Adrenal gland (tissue), 9 donors: ENCODE measurements at regions not wholly inside any gene's neighbourhood (a gene's known extent, or its start where the extent isn't known, plus 50 kb on each side); places are given as distances from the start of the nearest gene placed in this dataset.
A peak's percentile ranks its signal among the peaks of the same experiment; 100 is the strongest.

ENCODE experiments used
- DNase-seq, 7 donors: peaks; one replicate each; pipeline ENCODE4 v3.0.0-alpha.2; 2019 to 2020
- H3K27ac ChIP-seq, 5 donors: fragments of 200-600 bp; sonication (generic) in 4 of 5; 1 replicate in 3 of 5; 2 replicates in 2 of 5; pipeline versions ENCODE4 v1.5.1 to v1.8.0; 2016 to 2020; ENCODE audit warnings: mild to moderate bottlenecking in 1 of 5
- H3K27me3 ChIP-seq: fragments of 200-600 bp; 2 replicates; pipeline ENCODE4 v1.8.0; 2021
- H3K36me3 ChIP-seq, 2 donors: fragments of 200-600 bp; replicated peaks in 1 of 2; 1 replicate in 1 of 2; 2 replicates in 1 of 2; pipeline versions ENCODE4 v1.5.1 to v1.8.0; 2018 to 2022
- H3K4me1 ChIP-seq, 2 donors: fragments of 200-600 bp; replicated peaks in 1 of 2; 1 replicate in 1 of 2; 2 replicates in 1 of 2; pipeline versions ENCODE4 v1.5.1 to v1.8.0; 2018 to 2021
- H3K4me3 ChIP-seq, 4 donors: fragments of 200-600 bp; sonication (generic) in 3 of 4; one replicate each; pipeline ENCODE4 v1.5.1; 2016 to 2018
- H3K9me3 ChIP-seq, 3 donors: fragments of 200-600 bp; sonication (generic) in 1 of 3; replicated peaks in 1 of 3; 1 replicate in 2 of 3; 2 replicates in 1 of 3; pipeline versions ENCODE4 v1.5.1 to v1.8.0; 2016 to 2021
- POLR2A ChIP-seq, 2 donors: fragments of 450-650 bp; IDR thresholded peaks; one replicate each; pipeline ENCODE4 v1.6.1; 2017; ENCODE audit warnings: antibody characterized with exemption in 2 of 2, mild to moderate bottlenecking in 2 of 2, moderate library complexity in 1 of 2
- WGBS, 4 donors: extraction: QIAGEN DNeasy Blood & Tissue Kit in 2 of 4; methylation state at CpG; one replicate each; pipeline versions ENCODE4 v1.1.5 to v1.1.7; 2013 to 2017; 5-methylcytosine and 5-hydroxymethylcytosine counted together
- intact Hi-C, 2 donors: fragments of 100-400 bp; cut with DNase I; formaldehyde crosslinking; loops; one replicate each; pipeline versions ENCODE4 v1.14.1 to v1.15.0; 2022 to 2023
- TF ChIP-seq, protein P1 (sequence below), 6 experiments: fragments of 450-650 bp in 4 of 6; fragments of 200-600 bp in 2 of 6; sonication (generic) in 1 of 6; IDR thresholded peaks; 1 replicate in 5 of 6; 2 replicates in 1 of 6; pipeline versions ENCODE4 v1.5.1 to v1.8.0; 2016 to 2021; ENCODE audit warnings: antibody characterized with exemption in 6 of 6, mild to moderate bottlenecking in 2 of 6, moderate library complexity in 1 of 6
- donor health status: healthy with polysubstance abuse.
- donor health status: Bipolar disorder and iron deficiency.
- donor health status: DM: yes; HTN: yes; CAD: no.
- donor health status: DM: no; HTN: no; CAD: no.
- donor health status: DM: no; HTN: no; CAD: no.

DNA sequence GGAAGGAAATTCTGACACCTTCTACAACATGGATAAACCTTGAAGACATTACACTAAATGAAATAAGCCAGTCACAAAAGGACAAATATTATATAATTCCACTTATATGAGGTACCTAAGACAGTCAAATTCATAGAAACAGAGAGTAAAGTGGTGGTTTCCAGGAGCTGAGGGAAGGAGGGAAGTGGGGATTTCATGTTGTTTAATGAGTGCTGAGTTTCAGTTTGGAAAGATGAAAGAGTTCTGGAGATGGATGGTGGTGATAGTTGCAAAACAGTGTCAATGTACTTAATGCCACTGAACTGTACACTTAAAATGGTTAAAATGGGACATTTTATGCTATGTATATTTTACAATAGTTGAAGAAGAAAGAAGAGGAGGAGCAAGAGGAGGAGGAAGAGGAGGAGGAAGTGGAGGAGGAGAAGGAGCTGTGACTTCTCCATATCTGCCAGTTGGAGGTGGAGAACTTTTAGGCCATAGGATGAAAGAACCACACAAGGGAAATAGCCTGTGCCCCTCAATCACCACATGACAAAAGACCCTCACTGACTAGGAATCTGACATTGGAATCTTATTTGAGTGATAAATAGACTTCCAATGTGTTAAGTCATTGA lies 55.3 kb upstream of the LGALSL start:
- intact Hi-C loops = loop anchor here in 1 of 2 donors (10.0 kb wide), 1 partner anchor 64 kb away; no protein-coding TSS in a partner anchor
- DNase-seq = no peak
- Histone ChIP-seq H3K4me1 (peaks cover 28 to 31% of the 10 kb centered on the region in 2 donors), H3K27me3 (no peaks in the 10 kb centered on the region), H3K9me3 (no peaks in the 10 kb centered on the region), H3K36me3 (no peaks in the 10 kb centered on the region), H3K4me3 (no peak overlapping the region), H3K27ac (no peak overlapping the region)
- TF ChIP-seq POLR2A (IDR thresholded peaks at IDR 0.05) = no peak
- TF ChIP-seq, protein P1, sequence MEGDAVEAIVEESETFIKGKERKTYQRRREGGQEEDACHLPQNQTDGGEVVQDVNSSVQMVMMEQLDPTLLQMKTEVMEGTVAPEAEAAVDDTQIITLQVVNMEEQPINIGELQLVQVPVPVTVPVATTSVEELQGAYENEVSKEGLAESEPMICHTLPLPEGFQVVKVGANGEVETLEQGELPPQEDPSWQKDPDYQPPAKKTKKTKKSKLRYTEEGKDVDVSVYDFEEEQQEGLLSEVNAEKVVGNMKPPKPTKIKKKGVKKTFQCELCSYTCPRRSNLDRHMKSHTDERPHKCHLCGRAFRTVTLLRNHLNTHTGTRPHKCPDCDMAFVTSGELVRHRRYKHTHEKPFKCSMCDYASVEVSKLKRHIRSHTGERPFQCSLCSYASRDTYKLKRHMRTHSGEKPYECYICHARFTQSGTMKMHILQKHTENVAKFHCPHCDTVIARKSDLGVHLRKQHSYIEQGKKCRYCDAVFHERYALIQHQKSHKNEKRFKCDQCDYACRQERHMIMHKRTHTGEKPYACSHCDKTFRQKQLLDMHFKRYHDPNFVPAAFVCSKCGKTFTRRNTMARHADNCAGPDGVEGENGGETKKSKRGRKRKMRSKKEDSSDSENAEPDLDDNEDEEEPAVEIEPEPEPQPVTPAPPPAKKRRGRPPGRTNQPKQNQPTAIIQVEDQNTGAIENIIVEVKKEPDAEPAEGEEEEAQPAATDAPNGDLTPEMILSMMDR (IDR thresholded peaks at IDR 0.05) = no peak

DNA sequence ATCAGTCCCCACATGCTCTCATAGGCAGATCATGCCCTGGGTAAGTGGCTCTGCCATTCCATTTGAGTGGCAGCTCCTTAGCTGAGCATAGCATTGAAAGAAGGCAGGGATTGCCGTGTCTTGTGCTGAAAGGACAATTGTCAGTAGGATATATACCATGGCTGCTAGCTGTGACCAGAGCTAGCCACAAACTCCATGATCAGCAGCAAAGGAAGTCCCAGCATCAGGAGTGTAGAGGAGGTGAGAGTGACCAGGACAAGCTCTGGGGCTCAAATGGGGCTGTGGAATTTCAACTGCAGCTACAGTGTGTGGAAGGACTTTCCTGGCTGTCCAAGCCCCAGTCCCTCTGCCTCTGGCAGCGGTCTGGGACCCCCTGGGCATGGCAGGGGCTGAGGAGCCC lies 54.4 kb upstream of the LGALSL start:
- DNase-seq = no peak
- Histone ChIP-seq H3K4me1 (peaks cover 35 to 40% of the 10 kb centered on the region in 2 donors), H3K27me3 (no peaks in the 10 kb centered on the region), H3K9me3 (no peaks in the 10 kb centered on the region), H3K27ac (peak overlapping the region in 1 of 5 donors; percentile 78), H3K4me3 (no peak overlapping the region), H3K36me3 (no peaks in the 10 kb centered on the region)
- TF ChIP-seq, protein P1 (IDR thresholded peaks at IDR 0.05) = no peak
- TF ChIP-seq POLR2A (IDR thresholded peaks at IDR 0.05) = no peak
- intact Hi-C loops = loop anchor here in 1 of 2 donors (10.0 kb wide), 1 partner anchor 65 kb away; no protein-coding TSS in a partner anchor
- WGBS, 4 donors = 95 to 100% (median 99%) methylated on average over 2 of the region's 2 CpGs

DNA sequence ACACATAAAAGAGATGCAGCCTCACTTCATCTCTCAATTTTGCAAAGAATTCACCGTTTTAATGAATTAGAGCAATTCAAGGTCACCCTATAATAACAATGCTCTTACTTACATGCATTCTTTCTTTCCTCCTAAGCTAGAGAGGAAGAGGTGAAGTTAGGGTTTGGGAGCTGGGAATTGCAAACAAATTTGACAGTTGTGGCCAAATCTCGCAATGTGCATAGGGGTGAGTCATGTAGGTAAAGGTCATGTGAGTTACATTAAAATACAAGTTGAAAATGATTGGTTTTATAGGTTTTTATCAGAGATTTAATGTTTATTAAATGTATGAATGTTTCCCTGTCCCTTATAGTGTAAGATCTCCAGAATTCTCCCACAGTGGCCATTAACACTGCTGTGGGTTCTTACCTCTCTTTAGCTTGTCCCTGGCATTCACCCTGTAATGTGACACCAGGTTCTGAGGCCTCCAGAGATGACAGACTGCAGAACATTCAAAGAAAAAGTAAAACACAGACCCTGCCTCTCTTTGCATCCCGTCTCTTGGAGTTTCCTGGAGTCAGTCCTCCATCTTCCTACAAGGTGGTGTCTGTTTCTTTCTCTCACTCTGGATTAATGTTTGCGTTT lies 53.7 kb upstream of the LGALSL start:
- 44 to 53% (median 50%) methylated on average over 4 of the region's 4 CpGs for WGBS, 4 donors
- Histone ChIP-seq H3K27me3 (no peaks in the 10 kb centered on the region), H3K4me1 (peaks cover 42 to 47% of the 10 kb centered on the region in 2 donors), H3K9me3 (no peaks in the 10 kb centered on the region), H3K27ac (peak overlapping the region; percentile 19 to 88 (median 54)), H3K36me3 (no peaks in the 10 kb centered on the region), H3K4me3 (no peak overlapping the region)
- TF ChIP-seq, protein P1 (IDR thresholded peaks at IDR 0.05) = no peak
- no peak for TF ChIP-seq POLR2A (IDR thresholded peaks at IDR 0.05)
- intact Hi-C loops = no loop called here
- DNase-seq = peak in 3 of 7 donors; percentile 12 to 26 (median 20)

- Histone ChIP-seq H3K4me3 (no peak overlapping the region), H3K9me3 (no peaks in the 10 kb centered on the region), H3K4me1 (peaks cover 49 to 54% of the 10 kb centered on the region in 2 donors), H3K27ac (peak overlapping the region; percentile 19 to 88 (median 54)), H3K36me3 (no peaks in the 10 kb centered on the region), H3K27me3 (no peaks in the 10 kb centered on the region)
- intact Hi-C loops = no loop called here
- peak in 1 of 2 donors; percentile 37 for TF ChIP-seq POLR2A (IDR thresholded peaks at IDR 0.05)
- TF ChIP-seq, protein P1 (IDR thresholded peaks at IDR 0.05) = no peak
- DNase-seq = peak; percentile 38 to 79 (median 74)
- 41 to 54% (median 51%) methylated on average over 7 to 8 of the region's 8 CpGs for WGBS, 4 donors
These were observed 53.0 kb upstream of the LGALSL start for GRCh38 chr2:64400733-64401528.
